ENCODE measurements at regions not wholly inside any gene's neighbourhood (a gene's known extent, or its start where the extent isn't known, plus 50 kb on each side); places are given as distances from the start of the nearest gene placed in this dataset.

DNA sequence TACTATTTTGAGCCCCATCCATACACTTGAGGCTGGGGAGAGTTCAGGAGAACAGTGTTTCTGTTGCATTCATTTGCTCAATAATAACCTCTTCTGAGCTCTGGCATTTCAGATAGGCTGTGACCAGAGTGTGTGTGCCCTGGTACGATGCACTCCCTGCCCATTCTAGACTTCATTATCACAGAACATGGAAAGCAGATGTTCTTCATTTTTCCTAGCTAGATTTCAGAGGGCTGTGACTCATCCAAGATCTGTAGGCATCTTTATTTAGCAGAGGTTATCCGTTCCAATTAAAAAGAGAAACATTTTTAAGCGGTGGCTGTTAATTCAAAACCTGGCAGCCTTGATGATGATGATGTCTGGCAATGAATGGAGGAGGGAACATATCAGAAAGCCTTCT, 228.8 kb upstream of the EEF2KMT start:
- 82 to 93% methylated on average over 3 of the region's 3 CpGs for WGBS, 2 donors
- intact Hi-C loops (cut with DNase I; ENCODE audit: low total_unique reads) = no loop called here
- Histone ChIP-seq H3K36me3 (ENCODE audit: low read depth, missing control alignments) (no peaks in the 10 kb centered on the region), H3K27ac (no peak overlapping the region), H3K4me3 (no peak overlapping the region), H3K27me3 (no peaks in the 10 kb centered on the region), H3K4me1 (no peaks in the 10 kb centered on the region), H3K9me3 (no peaks in the 10 kb centered on the region)
- TF ChIP-seq POLR2A (IDR thresholded peaks at IDR 0.05) (no peak), CTCF (IDR thresholded peaks at IDR 0.05) (no peak)
- no peak for DNase-seq

DNA sequence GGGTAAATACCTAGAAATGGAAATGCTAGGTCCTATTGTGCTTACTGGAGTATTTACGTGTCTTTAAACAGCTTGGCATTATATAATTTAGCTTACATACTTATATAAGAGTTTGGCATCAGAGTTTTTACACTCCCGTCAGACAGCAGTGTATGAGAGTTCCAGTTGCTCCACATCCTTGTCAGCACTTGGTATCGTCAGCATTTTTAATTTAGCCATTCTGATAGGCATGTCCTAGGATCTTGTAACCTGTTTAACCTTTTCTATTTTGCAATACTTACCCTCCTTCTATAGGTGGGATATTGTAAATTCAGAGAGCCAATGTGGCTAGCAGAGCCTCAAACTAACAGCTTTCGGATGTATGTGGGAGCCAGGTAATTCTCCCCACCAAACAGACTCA, 228.3 kb upstream of the EEF2KMT start:
- intact Hi-C loops (cut with DNase I; ENCODE audit: low total_unique reads) = no loop called here
- TF ChIP-seq POLR2A (IDR thresholded peaks at IDR 0.05) (no peak), CTCF (IDR thresholded peaks at IDR 0.05) (no peak)
- H3K4me1 ChIP-seq = no peaks in the 10 kb centered on the region
- no peak for DNase-seq
- no peaks in the 10 kb centered on the region for H3K27me3 ChIP-seq
- H3K9me3 ChIP-seq = no peaks in the 10 kb centered on the region
- no peaks in the 10 kb centered on the region for H3K36me3 ChIP-seq (ENCODE audit: low read depth, missing control alignments)
- WGBS, 2 donors = 69 to 73% methylated on average over 4 of the region's 4 CpGs
- no peak overlapping the region for H3K27ac ChIP-seq
- no peak overlapping the region for H3K4me3 ChIP-seq

GRCh38 chr16:5323284-5324141, 225.9 kb upstream of the EEF2KMT start:
- H3K36me3 ChIP-seq (ENCODE audit: low read depth, missing control alignments) = no peaks in the 10 kb centered on the region
- DNase-seq = no peak
- no peaks in the 10 kb centered on the region for H3K4me1 ChIP-seq
- H3K27ac ChIP-seq = no peak overlapping the region
- H3K27me3 ChIP-seq = no peaks in the 10 kb centered on the region
- intact Hi-C loops (cut with DNase I; ENCODE audit: low total_unique reads) = no loop called here
- H3K4me3 ChIP-seq = no peak overlapping the region
- 41 to 49% methylated on average over 15 of the region's 15 CpGs for WGBS, 2 donors
- H3K9me3 ChIP-seq = no peaks in the 10 kb centered on the region
- TF ChIP-seq CTCF (IDR thresholded peaks at IDR 0.05) (no peak), POLR2A (IDR thresholded peaks at IDR 0.05) (no peak)

DNA sequence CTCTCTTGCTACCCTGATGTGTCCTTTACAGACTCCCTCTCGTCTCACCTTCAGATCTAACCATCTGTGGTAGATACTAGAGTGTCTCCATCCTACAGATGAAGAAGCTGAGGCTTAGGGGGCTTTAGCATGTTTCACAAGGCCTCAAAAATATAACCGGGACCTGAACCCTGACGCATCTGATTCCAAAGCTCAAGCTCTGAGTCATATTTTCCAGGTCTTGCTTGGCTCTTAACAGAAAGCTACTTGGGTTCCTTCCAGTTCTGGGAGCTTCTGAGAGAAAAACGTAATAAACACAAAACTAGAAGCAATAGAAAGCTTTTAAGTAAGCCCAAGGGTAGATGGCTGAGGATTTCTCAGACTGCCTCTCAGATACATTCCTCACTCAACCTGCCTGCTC, 224.3 kb upstream of the EEF2KMT start:
- no peak overlapping the region for H3K4me3 ChIP-seq
- no peak for DNase-seq
- no peaks in the 10 kb centered on the region for H3K4me1 ChIP-seq
- WGBS, 2 donors = 72 to 75% methylated on average over 4 of the region's 4 CpGs
- no peak for TF ChIP-seq POLR2A (IDR thresholded peaks at IDR 0.05)
- TF ChIP-seq CTCF (IDR thresholded peaks at IDR 0.05) = no peak
- no peak overlapping the region for H3K27ac ChIP-seq
- intact Hi-C loops (cut with DNase I; ENCODE audit: low total_unique reads) = no loop called here
- no peaks in the 10 kb centered on the region for H3K9me3 ChIP-seq
- H3K36me3 ChIP-seq (ENCODE audit: low read depth, missing control alignments) = no peaks in the 10 kb centered on the region
- H3K27me3 ChIP-seq = no peaks in the 10 kb centered on the region

- no peak for DNase-seq
- Histone ChIP-seq H3K9me3 (no peaks in the 10 kb centered on the region), H3K27ac (no peak overlapping the region), H3K36me3 (ENCODE audit: low read depth, missing control alignments) (no peaks in the 10 kb centered on the region), H3K27me3 (no peaks in the 10 kb centered on the region), H3K4me3 (no peak overlapping the region), H3K4me1 (no peaks in the 10 kb centered on the region)
- intact Hi-C loops (cut with DNase I; ENCODE audit: low total_unique reads) = no loop called here
- 94 to 96% methylated on average over 2 of the region's 2 CpGs for WGBS, 2 donors
- TF ChIP-seq POLR2A (IDR thresholded peaks at IDR 0.05) (no peak), CTCF (IDR thresholded peaks at IDR 0.05) (no peak)
Measured at GRCh38 chr16:5319799-5320198, 222.2 kb upstream of the EEF2KMT start.
